Progenitor cell of endocrine pancreas (in vitro differentiated cells): ENCODE measurements at regions not wholly inside any gene's neighbourhood (a gene's known extent, or its start where the extent isn't known, plus 50 kb on each side); places are given as distances from the start of the nearest gene placed in this dataset.

ENCODE experiments used
- DNase-seq: peaks from one replicate; pipeline ENCODE4 v3.0.0; 2021; ENCODE audit warnings: low spot score; ENCODE audit not compliant: unreplicated experiment
- H3K27ac Mint-ChIP-seq: 2 replicates; pipeline ENCODE4 v1.8.0; 2021; ENCODE audit warnings: mild to moderate bottlenecking, moderate library complexity, mixed read lengths
- H3K27me3 Mint-ChIP-seq: 2 replicates; pipeline ENCODE4 v1.8.0; 2021; ENCODE audit warnings: mixed read lengths
- H3K36me3 Mint-ChIP-seq: 2 replicates; pipeline ENCODE4 v1.8.0; 2022; ENCODE audit warnings: mixed read lengths; ENCODE audit not compliant: insufficient read depth
- H3K4me1 Mint-ChIP-seq: 2 replicates; pipeline ENCODE4 v1.8.0; 2021; ENCODE audit warnings: low read depth, mixed read lengths
- H3K4me3 Mint-ChIP-seq: 2 replicates; pipeline ENCODE4 v1.8.0; 2021; ENCODE audit warnings: low read depth, mild to moderate bottlenecking, moderate library complexity, mixed read lengths
- H3K9me3 Mint-ChIP-seq: 2 replicates; pipeline ENCODE4 v1.8.0; 2021; ENCODE audit warnings: low read depth, mixed read lengths
- TF ChIP-seq, protein P1 (sequence below): fragments of 200-600 bp; sonication (generic); IDR thresholded peaks from one replicate; pipeline ENCODE4 v1.5.0; 2021; ENCODE audit warnings: antibody characterized with exemption, mild to moderate bottlenecking; ENCODE audit not compliant: unreplicated experiment

DNA sequence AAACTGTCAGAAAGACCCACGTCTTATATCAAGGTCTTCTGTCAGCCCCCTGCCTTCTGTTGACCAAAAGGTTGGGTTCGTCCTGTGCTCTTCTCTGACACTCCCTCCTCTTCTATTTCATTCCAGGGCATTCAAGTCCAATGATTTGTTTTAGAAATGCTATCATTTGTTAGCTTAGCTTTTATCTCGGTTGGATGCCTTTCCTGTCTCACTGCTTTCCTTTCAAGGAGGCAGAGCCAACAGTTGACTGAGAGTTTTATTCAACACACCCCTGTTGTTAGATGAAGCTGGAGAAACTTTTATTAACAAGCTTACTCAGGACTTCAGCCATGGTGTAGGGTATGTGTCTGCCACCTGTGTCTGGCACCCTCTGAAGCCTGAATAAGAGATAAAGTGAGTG lies 112.0 kb upstream of the SLC7A14 start:
- Mint-ChIP-seq H3K4me3 (no peak overlapping the region), H3K36me3 (no peaks in the 10 kb centered on the region), H3K27ac (no peak overlapping the region), H3K4me1 (no peaks in the 10 kb centered on the region), H3K27me3 (no peaks in the 10 kb centered on the region), H3K9me3 (no peaks in the 10 kb centered on the region)
- TF ChIP-seq, protein P1, sequence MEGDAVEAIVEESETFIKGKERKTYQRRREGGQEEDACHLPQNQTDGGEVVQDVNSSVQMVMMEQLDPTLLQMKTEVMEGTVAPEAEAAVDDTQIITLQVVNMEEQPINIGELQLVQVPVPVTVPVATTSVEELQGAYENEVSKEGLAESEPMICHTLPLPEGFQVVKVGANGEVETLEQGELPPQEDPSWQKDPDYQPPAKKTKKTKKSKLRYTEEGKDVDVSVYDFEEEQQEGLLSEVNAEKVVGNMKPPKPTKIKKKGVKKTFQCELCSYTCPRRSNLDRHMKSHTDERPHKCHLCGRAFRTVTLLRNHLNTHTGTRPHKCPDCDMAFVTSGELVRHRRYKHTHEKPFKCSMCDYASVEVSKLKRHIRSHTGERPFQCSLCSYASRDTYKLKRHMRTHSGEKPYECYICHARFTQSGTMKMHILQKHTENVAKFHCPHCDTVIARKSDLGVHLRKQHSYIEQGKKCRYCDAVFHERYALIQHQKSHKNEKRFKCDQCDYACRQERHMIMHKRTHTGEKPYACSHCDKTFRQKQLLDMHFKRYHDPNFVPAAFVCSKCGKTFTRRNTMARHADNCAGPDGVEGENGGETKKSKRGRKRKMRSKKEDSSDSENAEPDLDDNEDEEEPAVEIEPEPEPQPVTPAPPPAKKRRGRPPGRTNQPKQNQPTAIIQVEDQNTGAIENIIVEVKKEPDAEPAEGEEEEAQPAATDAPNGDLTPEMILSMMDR: no peak
- no peak for DNase-seq

DNA sequence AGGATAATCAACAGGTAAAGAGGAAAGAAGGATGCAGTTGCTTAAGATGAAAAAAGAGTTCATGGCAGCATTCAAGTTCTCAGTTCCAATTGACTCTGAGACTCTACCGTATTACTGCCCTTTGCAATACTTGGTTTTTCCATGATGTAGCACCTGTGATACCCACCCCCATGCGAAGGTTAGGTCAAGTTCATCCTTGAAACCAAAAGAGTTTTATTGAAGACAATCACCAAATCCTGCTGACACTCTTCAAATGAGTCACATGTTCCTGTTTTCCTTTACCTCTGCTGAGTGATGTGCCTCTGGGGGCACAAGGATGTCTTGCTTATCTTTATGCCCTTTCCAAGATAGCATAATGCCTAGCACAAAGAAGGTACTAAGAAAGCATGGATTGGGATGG lies 111.3 kb upstream of the SLC7A14 start:
- Mint-ChIP-seq H3K9me3 (no peaks in the 10 kb centered on the region), H3K27ac (no peak overlapping the region), H3K36me3 (no peaks in the 10 kb centered on the region), H3K4me1 (peaks cover 2% of the 10 kb centered on the region), H3K4me3 (no peak overlapping the region), H3K27me3 (no peaks in the 10 kb centered on the region)
- TF ChIP-seq, protein P1: no peak
- no peak for DNase-seq

DNA sequence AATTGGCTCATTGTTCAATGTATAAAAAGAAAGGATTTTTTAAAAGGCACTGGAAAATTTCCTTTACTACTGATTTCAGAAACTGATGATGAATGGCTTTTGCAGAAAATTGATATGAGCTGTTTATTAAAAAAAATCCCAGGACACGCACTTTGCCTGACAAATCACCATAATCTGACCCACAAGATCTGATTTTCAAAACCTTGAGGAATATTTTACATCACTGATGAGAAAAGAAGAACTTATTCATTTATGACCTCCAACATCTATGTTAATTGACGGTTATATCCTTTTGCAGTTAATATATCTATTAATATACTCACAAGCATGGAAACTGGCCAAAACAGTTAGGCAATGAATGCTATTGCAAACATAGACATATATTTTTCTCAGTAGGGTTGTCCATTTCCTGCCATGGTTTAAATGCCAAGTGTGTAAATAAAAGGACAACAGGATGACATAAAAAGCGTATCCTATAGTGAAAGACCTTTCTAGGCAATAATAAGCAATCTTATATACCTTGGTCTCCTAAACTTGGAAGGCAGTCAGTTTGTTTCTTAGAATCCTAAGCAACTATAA lies 109.7 kb upstream of the SLC7A14 start:
- TF ChIP-seq, protein P1: no peak
- peaks cover 5% of the 10 kb centered on the region for H3K4me1 Mint-ChIP-seq
- no peaks in the 10 kb centered on the region for H3K9me3 Mint-ChIP-seq
- no peaks in the 10 kb centered on the region for H3K27me3 Mint-ChIP-seq
- no peaks in the 10 kb centered on the region for H3K36me3 Mint-ChIP-seq
- H3K27ac Mint-ChIP-seq: no peak overlapping the region
- H3K4me3 Mint-ChIP-seq: no peak overlapping the region
- DNase-seq: no peak

DNA sequence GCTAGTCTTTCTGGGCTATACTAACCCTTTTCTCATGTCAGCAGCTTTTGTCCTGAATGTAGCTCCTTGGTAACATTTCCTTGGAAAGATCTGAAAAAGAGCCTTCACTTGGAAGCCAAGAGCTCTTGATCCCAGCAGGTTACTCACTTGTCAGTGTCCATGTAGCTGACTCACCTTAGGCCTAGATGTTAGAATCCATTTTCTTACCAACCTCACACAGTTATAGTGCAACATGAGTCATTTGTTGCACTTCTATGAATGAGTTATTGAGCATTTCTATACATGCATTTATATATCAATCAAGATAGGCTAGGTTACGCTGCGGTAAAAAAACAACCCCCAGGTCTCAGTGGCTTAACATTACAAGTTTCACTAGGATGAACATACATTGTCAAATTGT lies 106.8 kb upstream of the SLC7A14 start:
- peaks cover 5% of the 10 kb centered on the region for H3K4me1 Mint-ChIP-seq
- H3K27me3 Mint-ChIP-seq: peaks cover 8% of the 10 kb centered on the region
- H3K27ac Mint-ChIP-seq: no peak overlapping the region
- no peaks in the 10 kb centered on the region for H3K36me3 Mint-ChIP-seq
- DNase-seq: no peak
- no peaks in the 10 kb centered on the region for H3K9me3 Mint-ChIP-seq
- no peak overlapping the region for H3K4me3 Mint-ChIP-seq
- TF ChIP-seq, protein P1: no peak

DNA sequence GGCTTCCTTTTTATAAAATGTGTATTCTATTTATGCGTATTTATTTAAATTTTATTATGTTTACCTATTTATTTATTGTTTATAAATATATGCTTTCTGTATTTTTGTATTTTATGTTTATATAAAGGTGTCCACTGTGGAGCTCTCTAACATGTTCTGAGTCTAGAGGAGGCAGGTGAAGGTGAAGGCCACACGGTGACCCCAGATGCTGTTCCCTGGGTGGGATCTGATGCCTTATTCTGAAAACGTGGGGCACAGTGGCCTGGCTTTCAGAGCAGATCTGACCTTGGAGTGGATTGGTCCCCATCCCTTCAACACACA lies 104.7 kb upstream of the SLC7A14 start:
- Mint-ChIP-seq H3K27me3 (peaks cover 13% of the 10 kb centered on the region), H3K4me1 (peaks cover 5% of the 10 kb centered on the region)
- TF ChIP-seq, protein P1: no peak

More for the DNA sequence above, 104.7 kb upstream of the SLC7A14 start:
- no peaks in the 10 kb centered on the region for H3K9me3 Mint-ChIP-seq
- DNase-seq: no peak
- H3K36me3 Mint-ChIP-seq: no peaks in the 10 kb centered on the region
- no peak overlapping the region for H3K4me3 Mint-ChIP-seq
- H3K27ac Mint-ChIP-seq: no peak overlapping the region
